ENCODE measurements at regions not wholly inside any gene's neighbourhood (a gene's known extent, or its start where the extent isn't known, plus 50 kb on each side); places are given as distances from the start of the nearest gene placed in this dataset.
A peak's percentile ranks its signal among the peaks of the same experiment; 100 is the strongest.

GRCh38 chr22:47626428-47627390 lies 864.3 kb downstream of the TBC1D22A start:
- TF ChIP-seq CTCF (IDR thresholded peaks at IDR 0.05), result no peak
- no peak for TF ChIP-seq EP300 (IDR thresholded peaks at IDR 0.05)
- no peak for TF ChIP-seq POLR2A (IDR thresholded peaks at IDR 0.05)
- Histone ChIP-seq H3K27me3 (no peaks in the 10 kb centered on the region), H3K4me3 (no peak overlapping the region), H3K36me3 (no peaks in the 10 kb centered on the region), H3K9me3 (no peaks in the 10 kb centered on the region), H3K4me1 (ENCODE audit: insufficient read depth) (no peaks in the 10 kb centered on the region), H3K27ac (no peak overlapping the region)
- intact Hi-C loops (cut with DNase I), result no loop called here
- 81 to 87% (median 86%) methylated on average over 15 of the region's 15 CpGs for WGBS, 3 donors
- DNase-seq, result peak in 1 of 5 donors; percentile 19

- no peaks in the 10 kb centered on the region for H3K27me3 ChIP-seq
- DNase-seq, result peak in 1 of 5 donors; percentile 23
- no peak overlapping the region for H3K27ac ChIP-seq
- H3K9me3 ChIP-seq, result no peaks in the 10 kb centered on the region
- WGBS, 3 donors, result 87 to 88% (median 88%) methylated on average over 30 of the region's 30 CpGs
- TF ChIP-seq CTCF (IDR thresholded peaks at IDR 0.05), result no peak
- TF ChIP-seq EP300 (IDR thresholded peaks at IDR 0.05), result no peak
- no peak for TF ChIP-seq POLR2A (IDR thresholded peaks at IDR 0.05)
- intact Hi-C loops (cut with DNase I), result no loop called here
- no peak overlapping the region for H3K4me3 ChIP-seq
- H3K36me3 ChIP-seq, result no peaks in the 10 kb centered on the region
- H3K4me1 ChIP-seq (ENCODE audit: insufficient read depth), result no peaks in the 10 kb centered on the region
Measured at GRCh38 chr22:47625531-47626427, 863.3 kb downstream of the TBC1D22A start.

- DNase-seq, result peak in 1 of 5 donors; percentile 24
- no peaks in the 10 kb centered on the region for H3K9me3 ChIP-seq
Measured at GRCh38 chr22:47625013-47625385, 862.5 kb downstream of the TBC1D22A start.

More at GRCh38 chr22:47625013-47625385, 862.5 kb downstream of the TBC1D22A start:
- no peaks in the 10 kb centered on the region for H3K4me1 ChIP-seq (ENCODE audit: insufficient read depth)
- TF ChIP-seq EP300 (IDR thresholded peaks at IDR 0.05) (no peak), CTCF (IDR thresholded peaks at IDR 0.05) (no peak), POLR2A (IDR thresholded peaks at IDR 0.05) (no peak)
- intact Hi-C loops (cut with DNase I), result no loop called here
- no peaks in the 10 kb centered on the region for H3K36me3 ChIP-seq
- WGBS, 3 donors, result 87 to 92% (median 88%) methylated on average over 11 to 13 of the region's 13 CpGs
- H3K27ac ChIP-seq, result no peak overlapping the region
- no peak overlapping the region for H3K4me3 ChIP-seq
- H3K27me3 ChIP-seq, result no peaks in the 10 kb centered on the region
